CD14-positive monocyte (primary cell): ENCODE measurements at regions not wholly inside any gene's neighbourhood (a gene's known extent, or its start where the extent isn't known, plus 50 kb on each side); places are given as distances from the start of the nearest gene placed in this dataset.

Experiments
- DNase-seq, 3 donors: peaks; one replicate each; pipeline ENCODE4 v3.0.0-alpha.2; 2011 to 2022
- H2AFZ ChIP-seq: 2 replicates; pipeline ENCODE4 v1.6.0; 2012; ENCODE audit warnings: mild to moderate bottlenecking, low read depth, low read length, inconsistent platforms; ENCODE audit not compliant: insufficient read depth, poor library complexity, severe bottlenecking
- H3K27ac ChIP-seq, 2 donors: 1 replicate in 1 of 2; 2 replicates in 1 of 2; pipeline ENCODE4 v1.5.1; 2012 to 2013; ENCODE audit warnings: low read length in 2 of 2, control low read depth in 1 of 2, inconsistent platforms in 1 of 2, low read depth in 1 of 2, mild to moderate bottlenecking in 1 of 2
- H3K27me3 ChIP-seq, 2 donors: one replicate each; pipeline versions ENCODE4 v1.6.0 to v1.6.1; 2011 to 2013; ENCODE audit warnings: low read length in 2 of 2; ENCODE audit not compliant: control insufficient read depth in 2 of 2, insufficient read depth in 2 of 2
- H3K36me3 ChIP-seq, 2 donors: replicated peaks in 1 of 2; 1 replicate in 1 of 2; 2 replicates in 1 of 2; pipeline versions ENCODE4 v1.5.1 to v1.6.1; 2012 to 2013; ENCODE audit warnings: low read length in 2 of 2, control low read depth in 1 of 2, inconsistent platforms in 1 of 2, mild to moderate bottlenecking in 1 of 2; ENCODE audit not compliant: insufficient read depth in 2 of 2, control insufficient read depth in 1 of 2
- H3K4me1 ChIP-seq, 2 donors: 1 replicate in 1 of 2; 2 replicates in 1 of 2; pipeline versions ENCODE4 v1.5.1 to v1.6.1; 2012 to 2013; ENCODE audit warnings: low read length in 2 of 2, control low read depth in 1 of 2, inconsistent platforms in 1 of 2, mild to moderate bottlenecking in 1 of 2, moderate library complexity in 1 of 2; ENCODE audit not compliant: insufficient read depth in 2 of 2, control insufficient read depth in 1 of 2
- H3K4me2 ChIP-seq: replicated peaks from 2 replicates; pipeline ENCODE3; 2012; ENCODE audit warnings: low read length, moderate library complexity, mild to moderate bottlenecking; ENCODE audit not compliant: poor library complexity, severe bottlenecking; ENCODE audit errors: extremely low read depth
- H3K4me3 ChIP-seq, 3 experiments: fragments of 200-600 bp in 1 of 3; sonication (generic) in 1 of 3; replicated peaks in 1 of 3; 1 replicate in 2 of 3; 2 replicates in 1 of 3; pipeline ENCODE4 v1.5.1; 2011 to 2013; ENCODE audit warnings: low read length in 3 of 3, mild to moderate bottlenecking in 3 of 3, control low read depth in 2 of 3, low read depth in 2 of 3, inconsistent platforms in 1 of 3, moderate library complexity in 1 of 3
- H3K79me2 ChIP-seq: 2 replicates; pipeline ENCODE4 v1.6.0; 2012; ENCODE audit warnings: mild to moderate bottlenecking, control low read depth, inconsistent platforms, low read length, moderate library complexity; ENCODE audit not compliant: insufficient read depth
- H3K9ac ChIP-seq: 2 replicates; pipeline ENCODE4 v1.6.0; 2017; ENCODE audit warnings: low read length, mild to moderate bottlenecking; ENCODE audit not compliant: insufficient read depth, poor library complexity, severe bottlenecking
- H3K9me3 ChIP-seq, 2 donors: replicated peaks in 1 of 2; 1 replicate in 1 of 2; 2 replicates in 1 of 2; pipeline versions ENCODE4 v1.5.1 to v1.6.1; 2012 to 2013; ENCODE audit warnings: low read length in 2 of 2, control low read depth in 1 of 2; ENCODE audit not compliant: control insufficient read depth in 1 of 2, insufficient read depth in 1 of 2
- H4K20me1 ChIP-seq: 2 replicates; pipeline ENCODE4 v1.6.0; 2012; ENCODE audit warnings: mild to moderate bottlenecking, low read length, control low read depth, moderate library complexity; ENCODE audit not compliant: insufficient read depth
- H3K27ac Mint-ChIP-seq, 7 donors: one replicate each; pipeline ENCODE4 v1.8.0; 2020; ENCODE audit warnings: mild to moderate bottlenecking in 7 of 7, mixed read lengths in 7 of 7, moderate library complexity in 6 of 7, inconsistent platforms in 2 of 7
- H3K27me3 Mint-ChIP-seq, 3 donors: one replicate each; pipeline ENCODE4 v1.8.0; 2021 to 2022; ENCODE audit warnings: low read depth in 3 of 3, mild to moderate bottlenecking in 3 of 3, mixed read lengths in 3 of 3, moderate library complexity in 3 of 3, inconsistent platforms in 1 of 3
- H3K36me3 Mint-ChIP-seq, 2 donors: one replicate each; pipeline ENCODE4 v1.8.0; 2020; ENCODE audit warnings: mixed read lengths in 2 of 2, inconsistent platforms in 1 of 2, mild to moderate bottlenecking in 1 of 2
- H3K4me1 Mint-ChIP-seq: one replicate; pipeline ENCODE4 v1.8.0; 2020; ENCODE audit warnings: mild to moderate bottlenecking, mixed read lengths
- H3K4me3 Mint-ChIP-seq, 2 donors: one replicate each; pipeline ENCODE4 v1.8.0; 2020; ENCODE audit warnings: mild to moderate bottlenecking in 2 of 2, mixed read lengths in 2 of 2, moderate library complexity in 1 of 2
- H3K9me3 Mint-ChIP-seq, 7 donors: one replicate each; pipeline ENCODE4 v1.8.0; 2020 to 2022; ENCODE audit warnings: mixed read lengths in 7 of 7, mild to moderate bottlenecking in 6 of 7, moderate library complexity in 6 of 7, inconsistent platforms in 2 of 7
- CTCF ChIP-seq: fragments of 200-600 bp; IDR thresholded peaks from one replicate; pipeline ENCODE4 v1.8.0; 2022; ENCODE audit warnings: antibody characterized with exemption, mild to moderate bottlenecking
- WGBS: methylation state at CpG from one replicate; pipeline ENCODE4 v1.1.5; 2013; ENCODE audit warnings: missing lambda C conversion rate; ENCODE audit not compliant: insufficient coverage; 5-methylcytosine and 5-hydroxymethylcytosine counted together
- intact Hi-C, 2 donors: fragments of 100-400 bp; cut with micrococcal nuclease; formaldehyde crosslinking; loops; one replicate each; pipeline versions ENCODE4 v1.15.0 to v1.15.1; 2023

DNA sequence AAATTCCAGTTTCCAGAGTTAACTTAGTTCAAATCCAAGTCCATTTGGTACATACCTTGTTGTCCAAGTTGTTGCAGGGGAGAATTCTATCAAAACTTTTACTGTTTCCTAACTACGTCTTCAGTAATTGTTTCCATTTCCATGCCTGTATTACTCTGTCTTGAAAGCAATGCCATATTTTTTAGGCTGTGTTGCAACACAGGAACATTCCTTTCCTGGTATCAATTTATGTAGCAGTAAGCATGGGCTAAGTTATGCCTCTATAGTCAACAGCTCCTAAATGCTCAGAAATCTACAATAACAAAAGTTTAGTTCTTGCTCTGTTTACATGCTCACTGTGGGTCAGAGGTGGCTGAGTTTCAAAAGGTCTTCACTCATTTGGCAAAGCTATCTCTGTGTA, 1943.8 kb upstream of the PIK3C3 start:
- intact Hi-C loops, result no loop called here
- H3K27me3 ChIP-seq, result no peaks in the 10 kb centered on the region
- H3K79me2 ChIP-seq, result no peaks in the 10 kb centered on the region
- no peak for TF ChIP-seq CTCF
- Mint-ChIP-seq H3K4me1 (no peaks in the 10 kb centered on the region), H3K27me3 (no peaks in the 10 kb centered on the region), H3K27ac (no peak overlapping the region), H3K4me3 (no peak overlapping the region), H3K36me3 (no peaks in the 10 kb centered on the region), H3K9me3 (peaks cover 0 to 3% (median 1%) of the 10 kb centered on the region in 7 donors)
- H3K9ac ChIP-seq, result no peak overlapping the region
- H2AFZ ChIP-seq, result no peak overlapping the region
- no peaks in the 10 kb centered on the region for H3K4me1 ChIP-seq
- H3K4me3 ChIP-seq, result no peak overlapping the region
- no peak overlapping the region for H3K4me2 ChIP-seq
- no peak for DNase-seq
- no peak overlapping the region for H3K27ac ChIP-seq
- no peaks in the 10 kb centered on the region for H3K9me3 ChIP-seq
- no peaks in the 10 kb centered on the region for H4K20me1 ChIP-seq
- no peaks in the 10 kb centered on the region for H3K36me3 ChIP-seq
- no CpG with 5 or more reads among the region's 1 CpG for WGBS

DNA sequence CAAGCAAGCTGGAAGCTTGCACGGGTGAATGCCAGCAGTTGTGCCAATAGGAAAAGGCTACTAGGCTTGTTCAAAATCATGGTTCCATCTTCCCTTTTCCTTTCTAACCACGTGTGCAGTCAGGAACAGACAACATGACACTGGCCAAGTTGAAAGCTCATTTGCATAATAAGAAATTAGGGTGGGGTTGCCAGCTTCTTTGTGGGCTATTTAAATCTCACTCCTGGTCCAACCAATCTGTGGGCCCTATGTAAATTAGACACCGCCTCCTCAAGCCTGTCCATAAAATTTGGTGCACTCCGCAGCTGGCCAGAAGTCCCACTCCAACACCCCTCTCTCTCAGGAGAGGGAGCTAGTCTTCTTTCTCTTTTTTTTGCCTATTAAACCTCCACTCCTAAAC, 1948.4 kb upstream of the PIK3C3 start:
- WGBS, result 100% methylated on average over 1 of the region's 4 CpGs
- Histone ChIP-seq H3K36me3 (no peaks in the 10 kb centered on the region), H3K27ac (no peak overlapping the region), H3K79me2 (no peaks in the 10 kb centered on the region), H3K9ac (no peak overlapping the region), H3K9me3 (no peaks in the 10 kb centered on the region), H3K4me1 (no peaks in the 10 kb centered on the region), H3K4me3 (no peak overlapping the region), H4K20me1 (no peaks in the 10 kb centered on the region), H3K4me2 (no peak overlapping the region), H2AFZ (no peak overlapping the region), H3K27me3 (no peaks in the 10 kb centered on the region)
- no peak for TF ChIP-seq CTCF
- Mint-ChIP-seq H3K27ac (no peak overlapping the region), H3K4me3 (no peak overlapping the region), H3K27me3 (no peaks in the 10 kb centered on the region), H3K9me3 (peaks cover 0 to 4% (median 1%) of the 10 kb centered on the region in 7 donors), H3K4me1 (no peaks in the 10 kb centered on the region), H3K36me3 (no peaks in the 10 kb centered on the region)
- DNase-seq, result no peak
- intact Hi-C loops, result no loop called here
